ENCODE measurements at regions not wholly inside any gene's neighbourhood (a gene's known extent, or its start where the extent isn't known, plus 50 kb on each side); places are given as distances from the start of the nearest gene placed in this dataset.

- TF ChIP-seq POLR2A (IDR thresholded peaks at IDR 0.05) (no peak), CTCF (IDR thresholded peaks at IDR 0.05) (no peak)
These were observed 113.4 kb upstream of the CDK1 start for GRCh38 chr10:60664859-60665258.
